GM12891 (cell line): ENCODE measurements at regions not wholly inside any gene's neighbourhood (a gene's known extent, or its start where the extent isn't known, plus 50 kb on each side); places are given as distances from the start of the nearest gene placed in this dataset.

Experiments used
- PAX5 ChIP-seq: IDR thresholded peaks from 2 replicates; pipeline ENCODE4 v1.6.1; 2011; ENCODE audit warnings: low read length, moderate library complexity, mild to moderate bottlenecking; ENCODE audit not compliant: insufficient read depth, severe bottlenecking
- POLR2A ChIP-seq: IDR thresholded peaks from 2 replicates; pipeline ENCODE4 v1.6.1; 2011; ENCODE audit warnings: low read depth, low read length, control low read depth
- POLR2AphosphoS5 ChIP-seq: IDR thresholded peaks from 2 replicates; pipeline ENCODE4 v1.6.1; 2011; ENCODE audit warnings: low read depth, low read length, control low read depth
- POU2F2 ChIP-seq: IDR thresholded peaks from 2 replicates; pipeline ENCODE4 v1.6.1; 2011; ENCODE audit warnings: low read depth, mild to moderate bottlenecking, control low read depth, low read length, moderate library complexity
- SPI1 ChIP-seq: IDR thresholded peaks from 2 replicates; pipeline ENCODE4 v1.6.1; 2011; ENCODE audit warnings: low read depth, low read length, control low read depth
- TAF1 ChIP-seq: IDR thresholded peaks from 2 replicates; pipeline ENCODE4 v1.6.1; 2011; ENCODE audit warnings: low read depth, low read length, control low read depth

DNA sequence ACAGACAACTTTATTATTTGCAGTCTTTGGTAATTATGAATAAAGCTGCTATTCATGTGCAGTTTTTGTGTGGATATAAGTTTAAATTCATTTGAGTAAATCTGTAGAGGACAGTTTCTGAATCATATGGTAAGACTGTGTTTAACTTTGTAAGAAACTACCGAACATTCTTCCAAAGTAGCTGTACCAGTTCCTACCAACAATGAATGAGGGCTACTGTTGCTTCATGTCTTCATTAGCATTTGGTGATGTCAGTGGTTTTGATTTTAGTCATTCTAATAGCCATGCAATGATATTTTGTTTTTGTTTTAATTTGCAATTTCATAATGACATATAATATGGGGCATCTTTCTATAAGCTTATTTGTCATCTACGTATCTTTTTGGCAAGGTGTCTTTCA lies 501.3 kb upstream of the RORB start:
- TF ChIP-seq POLR2AphosphoS5 (no peak), POLR2A (no peak), POU2F2 (no peak), TAF1 (no peak), PAX5 (no peak), SPI1 (no peak)
